Activated CD4-positive, alpha-beta T cell treated with anti-CD3 and anti-CD28 coated beads, Interleukin-2, amount 10 ng/mL, durations not matched to agents 7 days and 5 days (primary cell): ENCODE measurements at regions not wholly inside any gene's neighbourhood (a gene's known extent, or its start where the extent isn't known, plus 50 kb on each side); places are given as distances from the start of the nearest gene placed in this dataset.
"Not testable (repeated sequence)": the region's sequence is repeated elsewhere in the genome, so short reads cannot be mapped to it uniquely, and the experiment has no call there.

ENCODE experiments used
- CTCF ChIA-PET: fragments of 350-600 bp; sonication (Branson Sonifier 250); formaldehyde crosslinking; loops from one replicate; lab custom pipeline; 2021; ENCODE audit warnings: antibody characterized with exemption; lab: Charles Lee
- POLR2A ChIA-PET: fragments of 350-600 bp; sonication (Branson Sonifier 250); formaldehyde crosslinking; loops from one replicate; lab custom pipeline; 2021; ENCODE audit warnings: antibody characterized with exemption; lab: Charles Lee
- DNase-seq: peaks from one replicate; pipeline ENCODE4 v3.0.0-alpha.2; 2020
- H3K27ac Mint-ChIP-seq: one replicate; pipeline ENCODE4 v1.8.0; 2021; ENCODE audit warnings: mild to moderate bottlenecking, moderate library complexity, mixed read lengths
- H3K27me3 Mint-ChIP-seq: one replicate; pipeline ENCODE4 v1.8.0; 2021; ENCODE audit warnings: mixed read lengths
- H3K36me3 Mint-ChIP-seq: one replicate; pipeline ENCODE4 v1.8.0; 2021; ENCODE audit warnings: low read depth, mixed read lengths
- H3K4me1 Mint-ChIP-seq: one replicate; pipeline ENCODE4 v1.8.0; 2021; ENCODE audit warnings: mixed read lengths
- H3K4me3 Mint-ChIP-seq: one replicate; pipeline ENCODE4 v1.8.0; 2021; ENCODE audit warnings: mild to moderate bottlenecking, moderate library complexity, mixed read lengths
- H3K9me3 Mint-ChIP-seq: one replicate; pipeline ENCODE4 v1.8.0; 2021; ENCODE audit warnings: mixed read lengths

- Mint-ChIP-seq H3K4me3 (no peak overlapping the region), H3K36me3 (no peaks in the 10 kb centered on the region), H3K4me1 (no peaks in the 10 kb centered on the region), H3K27ac (no peak overlapping the region), H3K9me3 (no peaks in the 10 kb centered on the region), H3K27me3 (no peaks in the 10 kb centered on the region)
- ChIA-PET POLR2A (no interaction called here), CTCF (no interaction called here)
- DNase-seq, result no peak
These were observed 946.0 kb downstream of the RAB28 start for GRCh38 chr4:12538162-12538561.

- Mint-ChIP-seq H3K27ac (no peak overlapping the region), H3K4me3 (no peak overlapping the region), H3K9me3 (no peaks in the 10 kb centered on the region), H3K27me3 (no peaks in the 10 kb centered on the region), H3K36me3 (no peaks in the 10 kb centered on the region), H3K4me1 (no peaks in the 10 kb centered on the region)
- POLR2A ChIA-PET, result no interaction called here
- CTCF ChIA-PET, result no interaction called here
- DNase-seq, result no peak
These were observed 949.5 kb downstream of the RAB28 start for GRCh38 chr4:12534684-12535083.

- H3K4me1 Mint-ChIP-seq, result no peaks in the 10 kb centered on the region
- DNase-seq, result no peak
- POLR2A ChIA-PET, result no interaction called here
These were observed 964.7 kb downstream of the RAB28 start for GRCh38 chr4:12519426-12519825.

GRCh38 chr4:12507868-12508481 is 976.2 kb downstream of the RAB28 start:
- ChIA-PET POLR2A (no interaction called here), CTCF (no interaction called here)
- no peak overlapping the region for H3K27ac Mint-ChIP-seq
- no peaks in the 10 kb centered on the region for H3K36me3 Mint-ChIP-seq
- peaks cover 4% of the 10 kb centered on the region for H3K9me3 Mint-ChIP-seq
- no peaks in the 10 kb centered on the region for H3K4me1 Mint-ChIP-seq
- H3K27me3 Mint-ChIP-seq, result no peaks in the 10 kb centered on the region
- no peak for DNase-seq
- no peak overlapping the region for H3K4me3 Mint-ChIP-seq

More at GRCh38 chr4:12519426-12519825, 964.7 kb downstream of the RAB28 start:
- no peak overlapping the region for H3K4me3 Mint-ChIP-seq
- H3K9me3 Mint-ChIP-seq, result peaks cover 18% of the 10 kb centered on the region
- H3K36me3 Mint-ChIP-seq, result no peaks in the 10 kb centered on the region
- no peak overlapping the region for H3K27ac Mint-ChIP-seq
- H3K27me3 Mint-ChIP-seq, result no peaks in the 10 kb centered on the region
- CTCF ChIA-PET, result no interaction called here

GRCh38 chr4:12500409-12500808 is 983.7 kb downstream of the RAB28 start:
- no peaks in the 10 kb centered on the region for H3K27me3 Mint-ChIP-seq
- no peak for DNase-seq
- ChIA-PET POLR2A (no interaction called here), CTCF (no interaction called here)
- no peak overlapping the region for H3K27ac Mint-ChIP-seq
- H3K4me1 Mint-ChIP-seq, result no peaks in the 10 kb centered on the region
- H3K4me3 Mint-ChIP-seq, result no peak overlapping the region
- H3K9me3 Mint-ChIP-seq, result no peaks in the 10 kb centered on the region
- no peaks in the 10 kb centered on the region for H3K36me3 Mint-ChIP-seq

GRCh38 chr4:12499693-12500092 is 984.4 kb downstream of the RAB28 start:
- Mint-ChIP-seq H3K9me3 (no peaks in the 10 kb centered on the region), H3K36me3 (no peaks in the 10 kb centered on the region), H3K4me3 (no peak overlapping the region), H3K4me1 (no peaks in the 10 kb centered on the region), H3K27me3 (no peaks in the 10 kb centered on the region), H3K27ac (no peak overlapping the region)
- CTCF ChIA-PET, result no interaction called here
- no peak for DNase-seq
- POLR2A ChIA-PET, result no interaction called here

GRCh38 chr4:12495211-12495610 is 988.9 kb downstream of the RAB28 start:
- DNase-seq, result no peak
- CTCF ChIA-PET, result no interaction called here
- POLR2A ChIA-PET, result no interaction called here
- H3K27me3 Mint-ChIP-seq, result no peaks in the 10 kb centered on the region
- no peak overlapping the region for H3K4me3 Mint-ChIP-seq
- peaks cover 6% of the 10 kb centered on the region for H3K9me3 Mint-ChIP-seq
- no peaks in the 10 kb centered on the region for H3K4me1 Mint-ChIP-seq
- H3K27ac Mint-ChIP-seq, result no peak overlapping the region
- no peaks in the 10 kb centered on the region for H3K36me3 Mint-ChIP-seq

GRCh38 chr4:12492730-12493393 is 991.3 kb downstream of the RAB28 start:
- POLR2A ChIA-PET, result no interaction called here
- DNase-seq, result no peak
- CTCF ChIA-PET, result no interaction called here
- Mint-ChIP-seq H3K27me3 (no peaks in the 10 kb centered on the region), H3K9me3 (peaks cover 6% of the 10 kb centered on the region), H3K27ac (no peak overlapping the region), H3K4me3 (no peak overlapping the region), H3K4me1 (no peaks in the 10 kb centered on the region), H3K36me3 (no peaks in the 10 kb centered on the region)

- ChIA-PET POLR2A (no interaction called here), CTCF (no interaction called here)
- DNase-seq, result no peak
- Mint-ChIP-seq H3K4me1 (no peaks in the 10 kb centered on the region), H3K36me3 (no peaks in the 10 kb centered on the region), H3K9me3 (peaks cover 10% of the 10 kb centered on the region), H3K27ac (no peak overlapping the region), H3K4me3 (no peak overlapping the region), H3K27me3 (no peaks in the 10 kb centered on the region)
These were observed 995.5 kb downstream of the RAB28 start for GRCh38 chr4:12488672-12489071.

GRCh38 chr4:12487000-12487399 is 997.1 kb downstream of the RAB28 start:
- peaks cover 5% of the 10 kb centered on the region for H3K9me3 Mint-ChIP-seq
- H3K4me3 Mint-ChIP-seq, result no peak overlapping the region

GRCh38 chr4:12472087-12472486 is 1012.1 kb downstream of the RAB28 start:
- H3K27ac Mint-ChIP-seq, result no peak overlapping the region
- ChIA-PET POLR2A (no interaction called here), CTCF (no interaction called here)
- no peaks in the 10 kb centered on the region for H3K4me1 Mint-ChIP-seq
- H3K4me3 Mint-ChIP-seq, result no peak overlapping the region
- H3K9me3 Mint-ChIP-seq, result peaks cover 3% of the 10 kb centered on the region
- no peaks in the 10 kb centered on the region for H3K36me3 Mint-ChIP-seq
- no peaks in the 10 kb centered on the region for H3K27me3 Mint-ChIP-seq
- no peak for DNase-seq

More at GRCh38 chr4:12487000-12487399, 997.1 kb downstream of the RAB28 start:
- Mint-ChIP-seq H3K36me3 (no peaks in the 10 kb centered on the region), H3K27me3 (no peaks in the 10 kb centered on the region), H3K27ac (no peak overlapping the region), H3K4me1 (no peaks in the 10 kb centered on the region)
- POLR2A ChIA-PET, result no interaction called here
- CTCF ChIA-PET, result no interaction called here
- no peak for DNase-seq

- H3K36me3 Mint-ChIP-seq, result no peaks in the 10 kb centered on the region
- H3K9me3 Mint-ChIP-seq, result peaks cover 3% of the 10 kb centered on the region
- H3K27me3 Mint-ChIP-seq, result no peaks in the 10 kb centered on the region
- DNase-seq, result no peak
- ChIA-PET CTCF (no interaction called here), POLR2A (no interaction called here)
- no peak overlapping the region for H3K4me3 Mint-ChIP-seq
- H3K27ac Mint-ChIP-seq, result no peak overlapping the region
- H3K4me1 Mint-ChIP-seq, result no peaks in the 10 kb centered on the region
These were observed 1012.9 kb downstream of the RAB28 start for GRCh38 chr4:12471193-12471592.

GRCh38 chr4:12461576-12461975 is 1022.6 kb downstream of the RAB28 start:
- H3K27ac Mint-ChIP-seq, POLR2A ChIA-PET, H3K4me1 Mint-ChIP-seq, DNase-seq, CTCF ChIA-PET, H3K27me3 Mint-ChIP-seq, H3K36me3 Mint-ChIP-seq, H3K4me3 Mint-ChIP-seq: not testable (repeated sequence)
- peaks cover 13% of the 10 kb centered on the region for H3K9me3 Mint-ChIP-seq

GRCh38 chr4:12459126-12459525 is 1025.0 kb downstream of the RAB28 start:
- no peak overlapping the region for H3K27ac Mint-ChIP-seq
- CTCF ChIA-PET, result no interaction called here
- no peaks in the 10 kb centered on the region for H3K4me1 Mint-ChIP-seq
- H3K36me3 Mint-ChIP-seq, result no peaks in the 10 kb centered on the region
- POLR2A ChIA-PET, result no interaction called here
- H3K9me3 Mint-ChIP-seq, result peaks cover 9% of the 10 kb centered on the region
- H3K27me3 Mint-ChIP-seq, result no peaks in the 10 kb centered on the region
- no peak overlapping the region for H3K4me3 Mint-ChIP-seq
- DNase-seq, result no peak
